Skeletal muscle cell (primary cell): ENCODE measurements at regions not wholly inside any gene's neighbourhood (a gene's known extent, or its start where the extent isn't known, plus 50 kb on each side); places are given as distances from the start of the nearest gene placed in this dataset.

Experiments
- DNase-seq: peaks from one replicate; pipeline ENCODE4 v3.0.0-alpha.2; 2010; ENCODE audit warnings: low read depth
- H3K4me3 ChIP-seq: 2 replicates; pipeline ENCODE4 v1.5.1; 2011; ENCODE audit warnings: low read depth, mild to moderate bottlenecking, control low read depth, low read length, moderate library complexity

GRCh38 chr18:77552945-77553344 is 303.3 kb downstream of the GALR1 start:
- DNase-seq = no peak
- H3K4me3 ChIP-seq = no peak overlapping the region

- DNase-seq = no peak
- H3K4me3 ChIP-seq = no peak overlapping the region
These were observed 304.4 kb downstream of the GALR1 start for GRCh38 chr18:77554061-77554460.

GRCh38 chr18:77557046-77557587 is 307.5 kb downstream of the GALR1 start:
- DNase-seq = no peak
- H3K4me3 ChIP-seq = no peak overlapping the region

- DNase-seq = no peak
- H3K4me3 ChIP-seq = no peak overlapping the region
These were observed 309.7 kb downstream of the GALR1 start for GRCh38 chr18:77559274-77559910.

- no peak overlapping the region for H3K4me3 ChIP-seq
- DNase-seq = peak; percentile 90
These were observed 310.8 kb downstream of the GALR1 start for GRCh38 chr18:77560341-77560992.

- H3K4me3 ChIP-seq = no peak overlapping the region
- DNase-seq = no peak
These were observed 317.0 kb downstream of the GALR1 start for GRCh38 chr18:77566604-77567003.

- no peak overlapping the region for H3K4me3 ChIP-seq
- DNase-seq = no peak
These were observed 317.6 kb downstream of the GALR1 start for GRCh38 chr18:77567205-77567604.

- H3K4me3 ChIP-seq = no peak overlapping the region
- no peak for DNase-seq
These were observed 322.1 kb downstream of the GALR1 start for GRCh38 chr18:77571743-77572142.

- no peak overlapping the region for H3K4me3 ChIP-seq
- no peak for DNase-seq
These were observed 322.9 kb downstream of the GALR1 start for GRCh38 chr18:77572537-77572936.

- no peak for DNase-seq
- no peak overlapping the region for H3K4me3 ChIP-seq
These were observed 323.9 kb downstream of the GALR1 start for GRCh38 chr18:77573571-77573970.

- no peak for DNase-seq
- H3K4me3 ChIP-seq = no peak overlapping the region
These were observed 341.4 kb downstream of the GALR1 start for GRCh38 chr18:77590943-77591515.

- DNase-seq = no peak
- no peak overlapping the region for H3K4me3 ChIP-seq
These were observed 348.1 kb downstream of the GALR1 start for GRCh38 chr18:77597726-77598125.

- no peak overlapping the region for H3K4me3 ChIP-seq
- no peak for DNase-seq
These were observed 351.0 kb downstream of the GALR1 start for GRCh38 chr18:77600674-77601073.

GRCh38 chr18:77601567-77601966 is 351.9 kb downstream of the GALR1 start:
- DNase-seq = no peak

GRCh38 chr18:77607087-77607486 is 357.4 kb downstream of the GALR1 start:
- no peak for DNase-seq
- H3K4me3 ChIP-seq = no peak overlapping the region

More at GRCh38 chr18:77601567-77601966, 351.9 kb downstream of the GALR1 start:
- H3K4me3 ChIP-seq = no peak overlapping the region

- no peak overlapping the region for H3K4me3 ChIP-seq
These were observed 359.2 kb downstream of the GALR1 start for GRCh38 chr18:77608807-77609206.

GRCh38 chr18:77617694-77618093 is 368.0 kb downstream of the GALR1 start:
- no peak overlapping the region for H3K4me3 ChIP-seq
- DNase-seq = no peak

More at GRCh38 chr18:77608807-77609206, 359.2 kb downstream of the GALR1 start:
- no peak for DNase-seq

- no peak for DNase-seq
These were observed 369.9 kb downstream of the GALR1 start for GRCh38 chr18:77619525-77619924.

GRCh38 chr18:77622009-77622692 is 372.5 kb downstream of the GALR1 start:
- no peak for DNase-seq
- no peak overlapping the region for H3K4me3 ChIP-seq

More at GRCh38 chr18:77619525-77619924, 369.9 kb downstream of the GALR1 start:
- H3K4me3 ChIP-seq = no peak overlapping the region

GRCh38 chr18:77632758-77633157 is 383.1 kb downstream of the GALR1 start:
- H3K4me3 ChIP-seq = no peak overlapping the region
- no peak for DNase-seq
